ENCODE measurements at regions not wholly inside any gene's neighbourhood (a gene's known extent, or its start where the extent isn't known, plus 50 kb on each side); places are given as distances from the start of the nearest gene placed in this dataset.

DNA sequence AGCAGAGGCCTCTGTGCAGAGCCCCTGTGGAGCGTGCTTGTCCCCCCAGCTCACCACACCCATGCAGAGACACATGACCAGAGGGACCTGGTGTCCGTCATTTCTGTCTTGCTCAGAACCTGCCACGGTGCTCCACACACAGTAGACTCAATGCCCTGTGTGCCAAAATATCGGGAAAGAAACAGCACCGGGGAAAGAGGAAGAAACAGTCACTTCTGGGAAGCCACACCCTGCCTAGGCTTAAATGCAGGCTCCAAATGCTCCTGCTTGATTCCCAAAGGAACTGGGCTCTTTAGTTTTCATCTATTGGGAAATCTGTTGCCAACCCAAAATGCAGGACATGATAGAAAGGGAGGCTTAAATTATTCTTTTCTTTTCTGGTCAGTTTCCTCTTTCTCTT lies 503.9 kb downstream of the CD83 start:
- TF ChIP-seq ZNF138 (tag by site-specific recombination; IDR thresholded peaks at IDR 0.05; ENCODE audit: borderline replicate concordance) (no peak), TCF7L2 (IDR thresholded peaks at IDR 0.05; ENCODE audit: borderline replicate concordance, low read depth, low read length) (no peak), ZNF510 (tag by site-specific recombination; IDR thresholded peaks at IDR 0.05; ENCODE audit: insufficient replicate concordance) (no peak), ZNF202 (tag by site-specific recombination; IDR thresholded peaks at IDR 0.05; ENCODE audit: borderline replicate concordance) (no peak), ZNF48 (tag by site-specific recombination; IDR thresholded peaks at IDR 0.05) (no peak), ZBTB7A (tag by site-specific recombination; IDR thresholded peaks at IDR 0.05; ENCODE audit: low read depth) (no peak)
- TF ChIP-seq, protein P1, sequence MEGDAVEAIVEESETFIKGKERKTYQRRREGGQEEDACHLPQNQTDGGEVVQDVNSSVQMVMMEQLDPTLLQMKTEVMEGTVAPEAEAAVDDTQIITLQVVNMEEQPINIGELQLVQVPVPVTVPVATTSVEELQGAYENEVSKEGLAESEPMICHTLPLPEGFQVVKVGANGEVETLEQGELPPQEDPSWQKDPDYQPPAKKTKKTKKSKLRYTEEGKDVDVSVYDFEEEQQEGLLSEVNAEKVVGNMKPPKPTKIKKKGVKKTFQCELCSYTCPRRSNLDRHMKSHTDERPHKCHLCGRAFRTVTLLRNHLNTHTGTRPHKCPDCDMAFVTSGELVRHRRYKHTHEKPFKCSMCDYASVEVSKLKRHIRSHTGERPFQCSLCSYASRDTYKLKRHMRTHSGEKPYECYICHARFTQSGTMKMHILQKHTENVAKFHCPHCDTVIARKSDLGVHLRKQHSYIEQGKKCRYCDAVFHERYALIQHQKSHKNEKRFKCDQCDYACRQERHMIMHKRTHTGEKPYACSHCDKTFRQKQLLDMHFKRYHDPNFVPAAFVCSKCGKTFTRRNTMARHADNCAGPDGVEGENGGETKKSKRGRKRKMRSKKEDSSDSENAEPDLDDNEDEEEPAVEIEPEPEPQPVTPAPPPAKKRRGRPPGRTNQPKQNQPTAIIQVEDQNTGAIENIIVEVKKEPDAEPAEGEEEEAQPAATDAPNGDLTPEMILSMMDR (tag by site-specific recombination; IDR thresholded peaks at IDR 0.05) = no peak
- TF ChIP-seq, protein P2, sequence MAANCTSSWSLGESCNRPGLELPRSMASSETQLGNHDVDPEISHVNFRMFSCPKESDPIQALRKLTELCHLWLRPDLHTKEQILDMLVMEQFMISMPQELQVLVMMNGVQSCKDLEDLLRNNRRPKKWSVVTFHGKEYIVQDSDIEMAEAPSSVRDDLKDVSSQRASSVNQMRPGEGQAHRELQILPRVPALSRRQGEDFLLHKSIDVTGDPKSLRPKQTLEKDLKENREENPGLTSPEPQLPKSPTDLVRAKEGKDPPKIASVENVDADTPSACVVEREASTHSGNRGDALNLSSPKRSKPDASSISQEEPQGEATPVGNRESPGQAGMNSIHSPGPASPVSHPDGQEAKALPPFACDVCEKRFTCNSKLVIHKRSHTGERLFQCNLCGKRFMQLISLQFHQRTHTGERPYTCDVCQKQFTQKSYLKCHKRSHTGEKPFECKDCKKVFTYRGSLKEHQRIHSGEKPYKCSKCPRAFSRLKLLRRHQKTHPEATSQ (tag by site-specific recombination; IDR thresholded peaks at IDR 0.05) = no peak
- TF ChIP-seq, protein P3, sequence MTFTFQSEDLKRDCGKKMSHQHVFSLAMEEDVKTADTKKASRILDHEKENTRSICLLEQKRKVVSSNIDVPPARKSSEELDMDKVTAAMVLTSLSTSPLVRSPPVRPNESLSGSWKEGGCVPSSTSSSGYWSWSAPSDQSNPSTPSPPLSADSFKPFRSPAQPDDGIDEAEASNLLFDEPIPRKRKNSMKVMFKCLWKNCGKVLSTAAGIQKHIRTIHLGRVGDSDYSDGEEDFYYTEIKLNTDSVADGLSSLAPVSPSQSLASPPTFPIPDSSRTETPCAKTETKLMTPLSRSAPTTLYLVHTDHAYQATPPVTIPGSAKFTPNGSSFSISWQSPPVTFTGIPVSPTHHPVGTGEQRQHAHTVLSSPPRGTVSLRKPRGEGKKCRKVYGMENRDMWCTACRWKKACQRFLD (tag by site-specific recombination; IDR thresholded peaks at IDR 0.05) = no peak
- TF ChIP-seq, protein P4, sequence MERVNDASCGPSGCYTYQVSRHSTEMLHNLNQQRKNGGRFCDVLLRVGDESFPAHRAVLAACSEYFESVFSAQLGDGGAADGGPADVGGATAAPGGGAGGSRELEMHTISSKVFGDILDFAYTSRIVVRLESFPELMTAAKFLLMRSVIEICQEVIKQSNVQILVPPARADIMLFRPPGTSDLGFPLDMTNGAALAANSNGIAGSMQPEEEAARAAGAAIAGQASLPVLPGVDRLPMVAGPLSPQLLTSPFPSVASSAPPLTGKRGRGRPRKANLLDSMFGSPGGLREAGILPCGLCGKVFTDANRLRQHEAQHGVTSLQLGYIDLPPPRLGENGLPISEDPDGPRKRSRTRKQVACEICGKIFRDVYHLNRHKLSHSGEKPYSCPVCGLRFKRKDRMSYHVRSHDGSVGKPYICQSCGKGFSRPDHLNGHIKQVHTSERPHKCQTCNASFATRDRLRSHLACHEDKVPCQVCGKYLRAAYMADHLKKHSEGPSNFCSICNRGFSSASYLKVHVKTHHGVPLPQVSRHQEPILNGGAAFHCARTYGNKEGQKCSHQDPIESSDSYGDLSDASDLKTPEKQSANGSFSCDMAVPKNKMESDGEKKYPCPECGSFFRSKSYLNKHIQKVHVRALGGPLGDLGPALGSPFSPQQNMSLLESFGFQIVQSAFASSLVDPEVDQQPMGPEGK (tag by site-specific recombination; IDR thresholded peaks at IDR 0.05) = no peak
